SK-N-SH (cell line): ENCODE measurements at regions not wholly inside any gene's neighbourhood (a gene's known extent, or its start where the extent isn't known, plus 50 kb on each side); places are given as distances from the start of the nearest gene placed in this dataset.
A peak's percentile ranks its signal among the peaks of the same experiment; 100 is the strongest.

Source experiments
- CTCF ChIA-PET: fragments of 300-600, 350-600 bp; formaldehyde crosslinking; extraction: SDS; loops from one replicate; lab custom pipeline; 2021; lab: Yijun Ruan, JAX
- POLR2A ChIA-PET: fragments of 350-600 bp; sonication (Branson Sonifier 250); formaldehyde crosslinking; extraction: SDS; loops from one replicate; lab custom pipeline; 2020; ENCODE audit warnings: antibody characterized with exemption, inconsistent platforms; lab: Yijun Ruan, JAX
- DNase-seq: peaks from one replicate; pipeline ENCODE4 v3.0.0; 2012
- H2AFZ ChIP-seq: fragments of 200-600 bp; sonication (generic); 2 replicates; pipeline ENCODE4 v1.8.1; 2016; ENCODE audit warnings: antibody characterized with exemption, mild to moderate bottlenecking, low read depth
- H3F3A ChIP-seq: fragments of 200-600 bp; sonication (generic); replicated peaks from 2 replicates; pipeline ENCODE3; 2016; ENCODE audit warnings: antibody characterized with exemption, mild to moderate bottlenecking; ENCODE audit not compliant: insufficient read depth
- H3K27ac ChIP-seq, 2 experiments: fragments of 200-500 bp in 1 of 2; fragments of 200-600 bp in 1 of 2; sonication (Bioruptor generic) in 1 of 2; sonication (generic), shearing (Covaris generic) in 1 of 2; 2 replicates each; pipeline versions ENCODE4 v1.5.1 to v1.6.1; 2014 to 2016; ENCODE audit warnings: low read depth in 2 of 2, inconsistent platforms in 1 of 2, low read length in 1 of 2, mild to moderate bottlenecking in 1 of 2, mixed read lengths in 1 of 2
- H3K27me3 ChIP-seq: fragments of 200-600 bp; sonication (generic), shearing (Covaris generic); 2 replicates; pipeline ENCODE4 v1.6.1; 2016; ENCODE audit warnings: mixed run types; ENCODE audit not compliant: insufficient read depth
- H3K36me3 ChIP-seq, 2 experiments: fragments of 200-500 bp in 1 of 2; fragments of 200-600 bp in 1 of 2; sonication (Bioruptor generic) in 1 of 2; sonication (generic) in 1 of 2; replicated peaks in 1 of 2; 2 replicates each; pipeline versions ENCODE3 to v1.5.1; 2014 to 2016; ENCODE audit warnings: low read length in 1 of 2, mild to moderate bottlenecking in 1 of 2; ENCODE audit not compliant: insufficient read depth in 2 of 2, control insufficient read depth in 1 of 2
- H3K4me1 ChIP-seq, 2 experiments: fragments of 200-500 bp in 1 of 2; fragments of 200-600 bp in 1 of 2; sonication (Bioruptor generic) in 1 of 2; sonication (generic), shearing (Covaris generic) in 1 of 2; 2 replicates each; pipeline versions ENCODE4 v1.5.1 to v1.6.1; 2014 to 2016; ENCODE audit warnings: low read depth in 1 of 2, low read length in 1 of 2, mixed run types in 1 of 2; ENCODE audit not compliant: insufficient read depth in 2 of 2, control insufficient read depth in 1 of 2
- H3K4me2 ChIP-seq: fragments of 200-600 bp; sonication (generic), shearing (Covaris generic); 2 replicates; pipeline ENCODE4 v1.6.1; 2017; ENCODE audit warnings: mixed run types
- H3K4me3 ChIP-seq, 2 experiments: fragments of 200-500 bp in 1 of 2; fragments of 200-600 bp in 1 of 2; sonication (Bioruptor generic) in 1 of 2; sonication (generic), shearing (Covaris generic) in 1 of 2; 2 replicates each; pipeline versions ENCODE4 v1.5.1 to v1.8.1; 2014 to 2016; ENCODE audit warnings: low read depth in 2 of 2, inconsistent platforms in 1 of 2, low read length in 1 of 2, mild to moderate bottlenecking in 1 of 2, mixed read lengths in 1 of 2, moderate library complexity in 1 of 2
- H3K79me2 ChIP-seq: fragments of 200-600 bp; sonication (generic); 2 replicates; pipeline ENCODE4 v1.8.1; 2017; ENCODE audit warnings: mild to moderate bottlenecking; ENCODE audit not compliant: insufficient read depth
- H3K9ac ChIP-seq: fragments of 200-600 bp; sonication (generic); 2 replicates; pipeline ENCODE4 v1.6.1; 2017; ENCODE audit warnings: mixed run types
- H3K9me2 ChIP-seq: fragments of 200-600 bp; sonication (generic); 2 replicates; pipeline ENCODE4 v1.6.1; 2017; ENCODE audit warnings: mixed run types
- H3K9me3 ChIP-seq: fragments of 200-600 bp; sonication (generic); 2 replicates; pipeline ENCODE4 v1.6.1; 2017; ENCODE audit warnings: mixed run types, mild to moderate bottlenecking, moderate library complexity
- H4K20me1 ChIP-seq: fragments of 200-600 bp; sonication (generic); 2 replicates; pipeline ENCODE4 v1.6.1; 2017; ENCODE audit warnings: mild to moderate bottlenecking, mixed run types; ENCODE audit not compliant: insufficient read depth
- CHD2 ChIP-seq: fragments of 150-350 bp; IDR thresholded peaks from 2 replicates; pipeline ENCODE4 v1.6.1; 2018; ENCODE audit warnings: low read length; ENCODE audit not compliant: partially characterized antibody
- ELF1 ChIP-seq: IDR thresholded peaks from 2 replicates; pipeline ENCODE4 v1.4.0; 2012
- EP300 ChIP-seq, 2 experiments: IDR thresholded peaks; 2 replicates each; pipeline versions ENCODE4 v1.4.0 to v1.6.1; 2012; ENCODE audit warnings: borderline replicate concordance in 1 of 2, low read depth in 1 of 2, low read length in 1 of 2
- EZH2phosphoT487 ChIP-seq: fragments of 200-600 bp; sonication (generic); IDR thresholded peaks from 2 replicates; pipeline ENCODE4 v1.6.1; 2017; ENCODE audit warnings: low read depth, mixed run types, mild to moderate bottlenecking, antibody characterized with exemption, moderate library complexity, borderline replicate concordance
- FOSL2 ChIP-seq: IDR thresholded peaks from 2 replicates; pipeline ENCODE4 v1.4.0; 2012; ENCODE audit warnings: low read depth, mild to moderate bottlenecking, moderate library complexity, borderline replicate concordance
- FOXM1 ChIP-seq: IDR thresholded peaks from 2 replicates; pipeline ENCODE4 v1.4.0; 2012; ENCODE audit warnings: low read depth, mild to moderate bottlenecking
- GATA2 ChIP-seq: sonication (generic); formaldehyde crosslinking; IDR thresholded peaks from 2 replicates; pipeline ENCODE4 v1.5.0; 2020; ENCODE audit warnings: mild to moderate bottlenecking, missing genetic modification reagents
- JUND ChIP-seq: IDR thresholded peaks from 2 replicates; pipeline ENCODE4 v1.4.0; 2012
- MEF2A ChIP-seq: IDR thresholded peaks from 2 replicates; pipeline ENCODE4 v1.4.0; 2012; ENCODE audit warnings: low read depth, borderline replicate concordance
- NFIC ChIP-seq: IDR thresholded peaks from 2 replicates; pipeline ENCODE4 v1.4.0; 2012; ENCODE audit warnings: borderline replicate concordance
- RAD21 ChIP-seq: IDR thresholded peaks from 2 replicates; pipeline ENCODE4 v1.6.1; 2012; ENCODE audit warnings: mild to moderate bottlenecking, low read length
- RXRA ChIP-seq: IDR thresholded peaks from 2 replicates; pipeline ENCODE4 v1.4.0; 2012; ENCODE audit warnings: low read depth, mild to moderate bottlenecking, borderline replicate concordance
- SMC3 ChIP-seq: IDR thresholded peaks from 2 replicates; pipeline ENCODE4 v1.6.1; 2012; ENCODE audit warnings: low read depth, low read length, improper control_type of control experiment
- TAF1 ChIP-seq: IDR thresholded peaks from 2 replicates; pipeline ENCODE4 v1.6.1; 2012; ENCODE audit warnings: low read depth, mild to moderate bottlenecking, low read length, moderate library complexity, borderline replicate concordance
- YY1 ChIP-seq: IDR thresholded peaks from 2 replicates; pipeline ENCODE4 v1.4.0; 2012; ENCODE audit warnings: low read depth, mild to moderate bottlenecking
- WGBS: methylation state at CpG from one replicate; pipeline ENCODE4 v1.1.6; 2017; ENCODE audit warnings: low lambda C conversion rate; 5-methylcytosine and 5-hydroxymethylcytosine counted together
- TF ChIP-seq, protein P1 (sequence below): IDR thresholded peaks from 2 replicates; pipeline ENCODE4 v1.4.0; 2012; ENCODE audit warnings: low read depth, borderline replicate concordance
- TF ChIP-seq, protein P2 (sequence below): IDR thresholded peaks from 2 replicates; pipeline ENCODE4 v1.4.0; 2012; ENCODE audit warnings: low read depth, borderline replicate concordance
- TF ChIP-seq, protein P3 (sequence below): fragments of 150-350 bp; IDR thresholded peaks from 2 replicates; pipeline ENCODE4 v1.6.1; 2017; ENCODE audit warnings: antibody characterized with exemption, low read length, low read depth, borderline replicate concordance
- TF ChIP-seq, protein P4 (sequence below): IDR thresholded peaks from 2 replicates; pipeline ENCODE4 v1.4.0; 2012; ENCODE audit warnings: low read depth
- TF ChIP-seq, protein P5 (sequence below): fragments of 200-600 bp; sonication (generic); IDR thresholded peaks from 2 replicates; pipeline ENCODE4 v1.6.1; 2017; ENCODE audit warnings: antibody characterized with exemption, mild to moderate bottlenecking, moderate library complexity

DNA sequence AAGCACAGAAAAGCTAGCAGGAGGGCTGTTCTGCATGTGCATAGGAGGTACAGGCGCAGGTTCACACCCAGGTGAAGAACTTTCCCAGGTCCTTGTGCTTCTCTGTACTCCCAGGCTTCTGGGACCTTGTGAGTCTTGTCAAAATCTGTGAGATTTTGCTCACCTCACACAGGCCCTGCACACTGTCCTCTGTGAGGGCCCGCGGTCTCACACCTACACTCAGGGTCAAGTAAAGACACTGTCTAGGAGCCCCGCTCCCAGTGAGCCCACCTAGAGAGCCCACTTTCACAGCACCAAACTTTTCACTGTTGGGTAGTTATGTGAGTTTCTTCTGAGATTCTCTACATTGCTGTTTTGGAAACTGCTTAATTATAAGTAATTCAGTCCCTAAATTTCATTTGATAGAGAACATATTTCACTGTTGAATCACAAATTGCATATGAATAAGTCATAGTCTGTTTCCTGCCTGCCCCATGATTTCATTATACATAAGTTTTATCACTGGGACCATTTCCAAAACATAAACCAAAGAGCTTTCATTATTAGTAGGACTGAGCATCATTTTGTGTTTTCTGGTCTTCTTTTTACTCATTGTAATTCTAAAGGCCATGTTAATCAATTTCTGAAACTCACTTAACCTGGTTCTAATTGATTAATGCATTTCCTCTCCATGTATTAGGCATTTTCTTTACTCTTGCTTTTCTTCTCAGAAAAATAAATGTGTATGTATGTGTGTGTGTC is 234.2 kb upstream of the SPOPL start (continued):
- TF ChIP-seq GATA2 (CRISPR knock-in tag), result no peak
- TF ChIP-seq RXRA, result peak; percentile 51; the same call in 1 of the 2 replicates
- TF ChIP-seq EP300 (IDR thresholded peaks at IDR 0.05; ENCODE audit: borderline replicate concordance in 1 of 2, low read depth in 1 of 2, low read length in 1 of 2), result peak; percentile 54 to 87
- TF ChIP-seq FOXM1, result peak; percentile 65; the same call in 1 of the 2 replicates
- no peak for TF ChIP-seq MEF2A
- no peak for TF ChIP-seq ELF1
- TF ChIP-seq TAF1, result no peak

DNA sequence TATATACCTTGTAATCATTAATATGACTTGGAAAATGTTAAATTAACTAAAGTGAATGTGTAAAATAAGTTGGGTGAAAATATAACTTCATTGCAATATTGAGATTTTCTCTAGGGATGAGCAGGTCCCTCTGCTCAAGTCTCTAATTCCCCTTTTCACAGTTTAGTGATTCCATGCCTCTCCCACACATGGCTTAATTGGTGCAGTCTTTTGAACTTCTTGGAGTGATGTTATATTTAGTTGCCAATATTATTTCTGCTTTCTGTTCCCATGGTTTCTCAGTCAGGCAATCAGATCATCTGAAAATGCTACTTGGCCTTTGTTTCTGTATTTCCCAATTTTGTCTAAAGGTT is 233.7 kb upstream of the SPOPL start:
- H3K27ac ChIP-seq, result peak overlapping the region; percentile 81 to 82
- H3K9ac ChIP-seq, result no peak overlapping the region; the same call in 1 of the 2 replicates
- peaks cover 7 to 22% of the 10 kb centered on the region in 2 experiments; a peak in 3 of 4 replicates for H3K4me1 ChIP-seq
- no peaks in the 10 kb centered on the region for H4K20me1 ChIP-seq
- peaks cover 19% of the 10 kb centered on the region for H3F3A ChIP-seq
- H3K27me3 ChIP-seq, result no peaks in the 10 kb centered on the region
- TF ChIP-seq FOXM1 (peak; percentile 6; the same call in 1 of the 2 replicates), YY1 (no peak), JUND (no peak), GATA2 (CRISPR knock-in tag) (no peak)
- TF ChIP-seq, protein P1, sequence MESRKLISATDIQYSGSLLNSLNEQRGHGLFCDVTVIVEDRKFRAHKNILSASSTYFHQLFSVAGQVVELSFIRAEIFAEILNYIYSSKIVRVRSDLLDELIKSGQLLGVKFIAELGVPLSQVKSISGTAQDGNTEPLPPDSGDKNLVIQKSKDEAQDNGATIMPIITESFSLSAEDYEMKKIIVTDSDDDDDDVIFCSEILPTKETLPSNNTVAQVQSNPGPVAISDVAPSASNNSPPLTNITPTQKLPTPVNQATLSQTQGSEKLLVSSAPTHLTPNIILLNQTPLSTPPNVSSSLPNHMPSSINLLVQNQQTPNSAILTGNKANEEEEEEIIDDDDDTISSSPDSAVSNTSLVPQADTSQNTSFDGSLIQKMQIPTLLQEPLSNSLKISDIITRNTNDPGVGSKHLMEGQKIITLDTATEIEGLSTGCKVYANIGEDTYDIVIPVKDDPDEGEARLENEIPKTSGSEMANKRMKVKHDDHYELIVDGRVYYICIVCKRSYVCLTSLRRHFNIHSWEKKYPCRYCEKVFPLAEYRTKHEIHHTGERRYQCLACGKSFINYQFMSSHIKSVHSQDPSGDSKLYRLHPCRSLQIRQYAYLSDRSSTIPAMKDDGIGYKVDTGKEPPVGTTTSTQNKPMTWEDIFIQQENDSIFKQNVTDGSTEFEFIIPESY, result no peak
- TF ChIP-seq, protein P2, sequence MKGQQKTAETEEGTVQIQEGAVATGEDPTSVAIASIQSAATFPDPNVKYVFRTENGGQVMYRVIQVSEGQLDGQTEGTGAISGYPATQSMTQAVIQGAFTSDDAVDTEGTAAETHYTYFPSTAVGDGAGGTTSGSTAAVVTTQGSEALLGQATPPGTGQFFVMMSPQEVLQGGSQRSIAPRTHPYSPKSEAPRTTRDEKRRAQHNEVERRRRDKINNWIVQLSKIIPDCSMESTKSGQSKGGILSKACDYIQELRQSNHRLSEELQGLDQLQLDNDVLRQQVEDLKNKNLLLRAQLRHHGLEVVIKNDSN, result no peak
- no peaks in the 10 kb centered on the region for H3K36me3 ChIP-seq
- no peak overlapping the region for H3K4me3 ChIP-seq
- peak overlapping the region; percentile 30 for H3K4me2 ChIP-seq
- H3K79me2 ChIP-seq, result no peaks in the 10 kb centered on the region
- H3K9me3 ChIP-seq, result no peaks in the 10 kb centered on the region
- H3K9me2 ChIP-seq, result no peaks in the 10 kb centered on the region
- POLR2A ChIA-PET, result no interaction called here
- H2AFZ ChIP-seq, result peak overlapping the region; percentile 39; the same call in 1 of the 2 replicates
- CTCF ChIA-PET, result no interaction called here
- no peak for DNase-seq

DNA sequence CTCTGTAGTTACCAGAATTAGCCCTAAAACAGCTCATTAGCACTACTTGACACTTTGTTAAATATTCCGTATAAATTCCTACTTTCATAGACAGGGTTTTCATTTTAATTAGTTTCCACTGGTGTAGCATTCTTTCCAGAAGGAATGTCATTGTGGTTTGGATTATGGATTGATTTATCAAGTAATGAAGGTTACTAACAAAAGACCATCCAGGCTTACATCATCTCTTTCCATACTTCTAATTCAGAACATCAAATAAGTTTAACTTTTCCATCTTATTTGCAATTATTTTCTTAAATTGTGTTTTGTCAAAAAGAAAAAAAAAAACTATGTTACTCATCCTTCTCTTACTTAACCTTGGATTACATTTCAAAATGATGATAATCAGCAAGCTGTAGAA is 231.8 kb upstream of the SPOPL start:
- H3K36me3 ChIP-seq, result no peaks in the 10 kb centered on the region
- H2AFZ ChIP-seq, result no peak overlapping the region
- 100% methylated on average over 1 of the region's 1 CpG for WGBS
- no peaks in the 10 kb centered on the region for H3K79me2 ChIP-seq
- peaks cover 7 to 25% of the 10 kb centered on the region in 2 experiments; a peak in 3 of 4 replicates for H3K4me1 ChIP-seq
- no peak for DNase-seq
- no peak overlapping the region for H3K4me3 ChIP-seq
- no peak overlapping the region for H3K4me2 ChIP-seq
- POLR2A ChIA-PET, result interaction anchor here (0.6 kb wide), 1 partner anchor 446 kb away, joined by 3 read pairs; no protein-coding TSS in a partner anchor
- peaks cover 25% of the 10 kb centered on the region for H3F3A ChIP-seq
- H3K9me3 ChIP-seq, result no peaks in the 10 kb centered on the region
- no peaks in the 10 kb centered on the region for H3K27me3 ChIP-seq
- CTCF ChIA-PET, result interaction anchor here (1.2 kb wide), 1 partner anchor 12 kb away, joined by 3 read pairs; no protein-coding TSS in a partner anchor
- H3K9me2 ChIP-seq, result no peaks in the 10 kb centered on the region
- H3K27ac ChIP-seq, result 0 out of 4 replicates have a peak overlapping the region, but pooled peaks of 1 of the 2 experiments have one; percentile 8
- no peak overlapping the region for H3K9ac ChIP-seq
- no peaks in the 10 kb centered on the region for H4K20me1 ChIP-seq
- TF ChIP-seq SMC3, result no peak
- no peak for TF ChIP-seq NFIC
- TF ChIP-seq RAD21, result no peak
- TF ChIP-seq EZH2phosphoT487, result no peak
- TF ChIP-seq, protein P3, sequence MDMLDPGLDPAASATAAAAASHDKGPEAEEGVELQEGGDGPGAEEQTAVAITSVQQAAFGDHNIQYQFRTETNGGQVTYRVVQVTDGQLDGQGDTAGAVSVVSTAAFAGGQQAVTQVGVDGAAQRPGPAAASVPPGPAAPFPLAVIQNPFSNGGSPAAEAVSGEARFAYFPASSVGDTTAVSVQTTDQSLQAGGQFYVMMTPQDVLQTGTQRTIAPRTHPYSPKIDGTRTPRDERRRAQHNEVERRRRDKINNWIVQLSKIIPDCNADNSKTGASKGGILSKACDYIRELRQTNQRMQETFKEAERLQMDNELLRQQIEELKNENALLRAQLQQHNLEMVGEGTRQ, result no peak
- TF ChIP-seq, protein P4, sequence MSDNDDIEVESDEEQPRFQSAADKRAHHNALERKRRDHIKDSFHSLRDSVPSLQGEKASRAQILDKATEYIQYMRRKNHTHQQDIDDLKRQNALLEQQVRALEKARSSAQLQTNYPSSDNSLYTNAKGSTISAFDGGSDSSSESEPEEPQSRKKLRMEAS, result no peak
- no peak for TF ChIP-seq TAF1
- TF ChIP-seq, protein P5, sequence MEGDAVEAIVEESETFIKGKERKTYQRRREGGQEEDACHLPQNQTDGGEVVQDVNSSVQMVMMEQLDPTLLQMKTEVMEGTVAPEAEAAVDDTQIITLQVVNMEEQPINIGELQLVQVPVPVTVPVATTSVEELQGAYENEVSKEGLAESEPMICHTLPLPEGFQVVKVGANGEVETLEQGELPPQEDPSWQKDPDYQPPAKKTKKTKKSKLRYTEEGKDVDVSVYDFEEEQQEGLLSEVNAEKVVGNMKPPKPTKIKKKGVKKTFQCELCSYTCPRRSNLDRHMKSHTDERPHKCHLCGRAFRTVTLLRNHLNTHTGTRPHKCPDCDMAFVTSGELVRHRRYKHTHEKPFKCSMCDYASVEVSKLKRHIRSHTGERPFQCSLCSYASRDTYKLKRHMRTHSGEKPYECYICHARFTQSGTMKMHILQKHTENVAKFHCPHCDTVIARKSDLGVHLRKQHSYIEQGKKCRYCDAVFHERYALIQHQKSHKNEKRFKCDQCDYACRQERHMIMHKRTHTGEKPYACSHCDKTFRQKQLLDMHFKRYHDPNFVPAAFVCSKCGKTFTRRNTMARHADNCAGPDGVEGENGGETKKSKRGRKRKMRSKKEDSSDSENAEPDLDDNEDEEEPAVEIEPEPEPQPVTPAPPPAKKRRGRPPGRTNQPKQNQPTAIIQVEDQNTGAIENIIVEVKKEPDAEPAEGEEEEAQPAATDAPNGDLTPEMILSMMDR, result no peak
- no peak for TF ChIP-seq FOSL2
- no peak for TF ChIP-seq GATA2 (CRISPR knock-in tag)
- TF ChIP-seq CHD2, result no peak
